ENCODE measurements at regions not wholly inside any gene's neighbourhood (a gene's known extent, or its start where the extent isn't known, plus 50 kb on each side); places are given as distances from the start of the nearest gene placed in this dataset.

DNA sequence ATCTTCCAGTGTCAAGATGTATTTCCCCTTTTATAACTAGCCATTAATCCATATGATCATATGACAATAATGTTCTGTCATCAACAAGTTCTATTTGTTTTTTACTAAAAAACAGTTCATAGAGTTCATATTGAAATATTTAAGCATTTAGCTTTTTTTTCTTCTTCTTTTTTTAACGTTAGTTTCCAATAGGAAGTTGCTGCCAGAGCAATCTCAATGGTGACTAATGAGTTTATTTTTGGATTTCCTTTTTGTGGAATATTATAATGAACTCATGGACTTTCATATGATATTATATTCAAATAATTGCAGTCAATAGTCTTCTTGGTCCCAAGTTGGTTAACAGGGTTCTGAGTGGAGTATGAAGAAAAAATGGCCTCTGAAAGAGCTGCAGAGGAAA is 343.3 kb downstream of the BCKDHB start:
- POLR2A ChIA-PET: no interaction called here
- CTCF ChIA-PET: interaction anchor here (1.0 kb wide), 1 partner anchor 112 kb away, joined by 3 read pairs; no protein-coding TSS in a partner anchor
- Histone ChIP-seq H3K4me3 (ENCODE audit: low read depth, low read length) (no peak overlapping the region), H3K36me3 (ENCODE audit: control insufficient read depth in 2 of 2, insufficient read depth in 1 of 2, low read length in 2 of 2) (no peaks in the 10 kb centered on the region), H3K4me1 (ENCODE audit: control insufficient read depth, insufficient read depth, low read length) (no peaks in the 10 kb centered on the region), H3K9me3 (ENCODE audit: control insufficient read depth, insufficient read depth, low read depth, low read length) (no peaks in the 10 kb centered on the region), H3K27ac (ENCODE audit: extremely low read depth, low read depth, low read length) (no peak overlapping the region)
- TF ChIP-seq BCL11A (tag by site-specific recombination; IDR thresholded peaks at IDR 0.05; ENCODE audit: low read depth): no peak

DNA sequence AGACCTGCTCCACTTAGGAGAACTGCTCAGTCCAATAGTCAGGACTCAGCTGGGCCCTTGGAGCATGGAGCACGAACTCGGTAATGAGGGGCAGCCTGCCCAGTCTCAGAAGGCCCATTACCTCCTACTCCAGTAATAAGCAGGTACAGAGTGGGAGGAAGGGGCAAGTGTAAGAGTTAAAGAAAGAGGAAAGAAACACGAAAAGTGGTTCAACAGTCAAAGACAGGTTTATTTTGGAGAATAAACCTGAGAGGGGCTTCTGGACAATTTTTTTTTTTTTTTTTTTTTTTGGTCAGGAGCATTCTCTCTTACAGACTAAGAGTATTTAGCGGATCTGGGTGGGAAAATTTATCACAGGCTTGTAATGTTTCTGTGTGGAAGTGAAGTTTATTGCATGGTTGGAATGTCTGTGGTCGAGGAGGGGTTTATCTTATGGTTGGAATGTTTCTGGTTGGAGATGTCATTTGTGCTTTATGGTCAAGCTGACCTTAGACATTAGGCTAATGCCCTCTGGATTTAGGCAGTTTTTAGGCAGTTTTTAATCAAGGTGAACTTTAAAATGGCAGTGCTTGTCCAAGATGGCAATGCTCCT is 340.1 kb downstream of the BCKDHB start:
- Histone ChIP-seq H3K4me1 (ENCODE audit: control insufficient read depth, insufficient read depth, low read length) (no peaks in the 10 kb centered on the region), H3K9me3 (ENCODE audit: control insufficient read depth, insufficient read depth, low read depth, low read length) (no peaks in the 10 kb centered on the region), H3K27ac (ENCODE audit: extremely low read depth, low read depth, low read length) (no peak overlapping the region), H3K36me3 (ENCODE audit: control insufficient read depth in 2 of 2, insufficient read depth in 1 of 2, low read length in 2 of 2) (no peaks in the 10 kb centered on the region), H3K4me3 (ENCODE audit: low read depth, low read length) (no peak overlapping the region)
- ChIA-PET POLR2A (no interaction called here), CTCF (interaction anchor here (0.6 kb wide), 1 partner anchor 11 kb away, joined by 4 read pairs; no protein-coding TSS in a partner anchor)
- TF ChIP-seq ZNF610 (tag by site-specific recombination; IDR thresholded peaks at IDR 0.05; ENCODE audit: borderline replicate concordance) (no peak), SETDB1 (IDR thresholded peaks at IDR 0.05; ENCODE audit: insufficient read length, low read length) (peak; percentile 62), TRIM28 (IDR thresholded peaks at IDR 0.05; ENCODE audit: borderline replicate concordance, low read length) (peak; percentile 66; the same call in 1 of the 2 replicates)

DNA sequence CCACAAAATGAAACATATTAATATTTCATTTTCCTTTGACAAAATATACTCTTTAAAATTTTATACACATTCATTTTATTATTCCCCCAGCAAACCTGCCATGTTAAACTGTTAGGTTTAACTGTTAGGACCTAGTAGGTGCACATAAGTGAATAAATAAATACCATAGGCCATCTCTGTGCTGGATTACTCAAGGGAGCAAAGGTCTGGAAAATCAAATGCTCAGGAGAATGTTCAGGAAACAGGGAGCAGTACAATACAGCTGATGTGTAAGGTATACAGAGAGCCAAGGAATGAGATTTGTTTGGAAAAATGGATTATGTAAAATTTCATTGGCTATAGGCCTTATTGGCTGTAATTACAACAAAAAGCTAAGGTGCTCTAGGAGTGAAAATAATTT is 339.3 kb downstream of the BCKDHB start:
- ChIA-PET CTCF (interaction anchor here (0.6 kb wide), 1 partner anchor 12 kb away, joined by 4 read pairs; no protein-coding TSS in a partner anchor), POLR2A (no interaction called here)
- Histone ChIP-seq H3K27ac (ENCODE audit: extremely low read depth, low read depth, low read length) (no peak overlapping the region), H3K9me3 (ENCODE audit: control insufficient read depth, insufficient read depth, low read depth, low read length) (no peaks in the 10 kb centered on the region), H3K36me3 (ENCODE audit: control insufficient read depth in 2 of 2, insufficient read depth in 1 of 2, low read length in 2 of 2) (no peaks in the 10 kb centered on the region), H3K4me1 (ENCODE audit: control insufficient read depth, insufficient read depth, low read length) (no peaks in the 10 kb centered on the region), H3K4me3 (ENCODE audit: low read depth, low read length) (no peak overlapping the region)
- no peak for TF ChIP-seq HOXC10 (CRISPR knock-in tag; IDR thresholded peaks at IDR 0.05)
- no peak for TF ChIP-seq ZNF792 (tag by site-specific recombination; IDR thresholded peaks at IDR 0.05)

DNA sequence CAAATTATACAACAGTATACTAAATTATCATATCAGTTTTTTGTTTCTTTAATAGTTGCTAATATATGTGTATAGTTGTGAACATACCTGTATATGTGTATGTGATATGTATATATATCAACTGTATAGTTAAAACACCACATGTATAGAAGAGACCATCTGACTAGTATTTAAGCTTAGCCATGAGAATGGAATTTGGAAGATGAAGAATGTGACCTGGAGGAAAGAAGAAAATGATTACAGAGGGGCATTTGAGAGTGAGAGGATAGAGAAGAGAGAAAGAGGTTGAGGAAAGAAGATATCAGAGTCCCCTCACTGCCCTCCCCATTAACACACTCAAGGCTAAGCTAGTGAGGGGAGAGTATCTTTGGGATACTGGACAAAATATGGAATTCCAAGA is 335.9 kb downstream of the BCKDHB start:
- Histone ChIP-seq H3K4me3 (ENCODE audit: low read depth, low read length) (no peak overlapping the region), H3K9me3 (ENCODE audit: control insufficient read depth, insufficient read depth, low read depth, low read length) (no peaks in the 10 kb centered on the region), H3K4me1 (ENCODE audit: control insufficient read depth, insufficient read depth, low read length) (no peaks in the 10 kb centered on the region), H3K36me3 (ENCODE audit: control insufficient read depth in 2 of 2, insufficient read depth in 1 of 2, low read length in 2 of 2) (no peaks in the 10 kb centered on the region), H3K27ac (ENCODE audit: extremely low read depth, low read depth, low read length) (no peak overlapping the region)
- ChIA-PET POLR2A (no interaction called here), CTCF (no interaction called here)
- TF ChIP-seq KLF7 (tag by site-specific recombination; IDR thresholded peaks at IDR 0.05; ENCODE audit: borderline replicate concordance): no peak
- TF ChIP-seq ZNF274 (IDR thresholded peaks at IDR 0.05; ENCODE audit: low read length): no peak
- TF ChIP-seq ZNF274 (tag by site-specific recombination; IDR thresholded peaks at IDR 0.05; ENCODE audit: borderline replicate concordance): no peak
- TF ChIP-seq BCL11B (tag by site-specific recombination; IDR thresholded peaks at IDR 0.05; ENCODE audit: low read depth): no peak
- TF ChIP-seq ZNF777 (tag by site-specific recombination; IDR thresholded peaks at IDR 0.05; ENCODE audit: borderline replicate concordance): no peak
- no peak for TF ChIP-seq ZNF175 (tag by site-specific recombination; IDR thresholded peaks at IDR 0.05)
- TF ChIP-seq, protein P1, sequence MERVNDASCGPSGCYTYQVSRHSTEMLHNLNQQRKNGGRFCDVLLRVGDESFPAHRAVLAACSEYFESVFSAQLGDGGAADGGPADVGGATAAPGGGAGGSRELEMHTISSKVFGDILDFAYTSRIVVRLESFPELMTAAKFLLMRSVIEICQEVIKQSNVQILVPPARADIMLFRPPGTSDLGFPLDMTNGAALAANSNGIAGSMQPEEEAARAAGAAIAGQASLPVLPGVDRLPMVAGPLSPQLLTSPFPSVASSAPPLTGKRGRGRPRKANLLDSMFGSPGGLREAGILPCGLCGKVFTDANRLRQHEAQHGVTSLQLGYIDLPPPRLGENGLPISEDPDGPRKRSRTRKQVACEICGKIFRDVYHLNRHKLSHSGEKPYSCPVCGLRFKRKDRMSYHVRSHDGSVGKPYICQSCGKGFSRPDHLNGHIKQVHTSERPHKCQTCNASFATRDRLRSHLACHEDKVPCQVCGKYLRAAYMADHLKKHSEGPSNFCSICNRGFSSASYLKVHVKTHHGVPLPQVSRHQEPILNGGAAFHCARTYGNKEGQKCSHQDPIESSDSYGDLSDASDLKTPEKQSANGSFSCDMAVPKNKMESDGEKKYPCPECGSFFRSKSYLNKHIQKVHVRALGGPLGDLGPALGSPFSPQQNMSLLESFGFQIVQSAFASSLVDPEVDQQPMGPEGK (tag by site-specific recombination; IDR thresholded peaks at IDR 0.05): no peak
- no peak for TF ChIP-seq ZNF16 (tag by site-specific recombination; IDR thresholded peaks at IDR 0.05; ENCODE audit: low read depth)
- no peak for TF ChIP-seq KLF9 (tag by site-specific recombination; IDR thresholded peaks at IDR 0.05; ENCODE audit: low read depth)
- TF ChIP-seq GFI1B (tag by site-specific recombination; IDR thresholded peaks at IDR 0.05): no peak
- no peak for TF ChIP-seq ZNF837 (tag by site-specific recombination; IDR thresholded peaks at IDR 0.05)
- TF ChIP-seq, protein P2, sequence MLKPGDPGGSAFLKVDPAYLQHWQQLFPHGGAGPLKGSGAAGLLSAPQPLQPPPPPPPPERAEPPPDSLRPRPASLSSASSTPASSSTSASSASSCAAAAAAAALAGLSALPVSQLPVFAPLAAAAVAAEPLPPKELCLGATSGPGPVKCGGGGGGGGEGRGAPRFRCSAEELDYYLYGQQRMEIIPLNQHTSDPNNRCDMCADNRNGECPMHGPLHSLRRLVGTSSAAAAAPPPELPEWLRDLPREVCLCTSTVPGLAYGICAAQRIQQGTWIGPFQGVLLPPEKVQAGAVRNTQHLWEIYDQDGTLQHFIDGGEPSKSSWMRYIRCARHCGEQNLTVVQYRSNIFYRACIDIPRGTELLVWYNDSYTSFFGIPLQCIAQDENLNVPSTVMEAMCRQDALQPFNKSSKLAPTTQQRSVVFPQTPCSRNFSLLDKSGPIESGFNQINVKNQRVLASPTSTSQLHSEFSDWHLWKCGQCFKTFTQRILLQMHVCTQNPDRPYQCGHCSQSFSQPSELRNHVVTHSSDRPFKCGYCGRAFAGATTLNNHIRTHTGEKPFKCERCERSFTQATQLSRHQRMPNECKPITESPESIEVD (tag by site-specific recombination; IDR thresholded peaks at IDR 0.05): no peak
